ENCODE measurements at regions not wholly inside any gene's neighbourhood (a gene's known extent, or its start where the extent isn't known, plus 50 kb on each side); places are given as distances from the start of the nearest gene placed in this dataset.

DNA sequence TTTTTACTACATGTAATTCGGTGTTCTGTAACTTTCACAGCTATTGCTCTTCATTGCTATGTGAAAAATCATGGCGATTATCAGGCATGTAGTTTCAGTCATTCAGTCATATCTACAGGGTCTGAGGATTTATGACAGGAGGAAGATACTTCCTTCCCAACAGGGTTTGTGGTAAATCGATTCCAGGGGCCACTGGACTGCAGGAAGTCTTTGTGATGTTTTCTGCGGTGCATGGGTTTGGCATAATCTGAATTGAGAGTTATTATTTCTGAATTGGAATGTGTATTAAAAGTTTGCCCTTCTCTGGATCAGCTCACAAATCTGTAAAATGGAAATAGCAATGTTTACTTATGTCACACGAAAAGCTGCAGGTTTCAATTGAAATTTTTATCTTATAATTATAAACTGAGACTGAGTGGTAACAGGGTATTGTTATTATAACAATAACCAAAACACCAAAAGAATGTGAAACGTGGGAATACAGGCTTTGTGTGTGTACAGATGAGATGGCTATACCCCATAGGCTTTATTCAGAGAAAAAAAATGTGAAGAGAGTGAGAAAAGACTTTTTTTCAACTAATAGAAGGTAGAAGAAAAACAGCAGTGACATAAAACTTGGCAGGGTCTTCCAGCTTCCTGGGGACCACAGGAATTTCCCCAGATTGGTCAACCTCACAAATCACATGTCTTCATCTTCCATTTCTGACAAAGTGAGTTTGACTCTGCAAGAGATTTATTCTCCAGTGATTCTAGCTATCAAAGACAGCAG, 307.7 kb upstream of the NFE2L3 start:
- TF ChIP-seq CTCF (IDR thresholded peaks at IDR 0.05): no peak
- H3K27me3 Mint-ChIP-seq (ENCODE audit: low read depth): no peaks in the 10 kb centered on the region
- no peak for DNase-seq (ENCODE audit: low spot score)
- H3K27ac Mint-ChIP-seq (ENCODE audit: unreplicated experiment): peak overlapping the region; percentile 90
- H3K36me3 Mint-ChIP-seq (ENCODE audit: low read depth): peaks cover under 1% of the 10 kb centered on the region
- no peaks in the 10 kb centered on the region for H3K9me3 Mint-ChIP-seq (ENCODE audit: low read depth)
- peaks cover 84% of the 10 kb centered on the region for H3K4me1 Mint-ChIP-seq (ENCODE audit: low read depth)
- no peak overlapping the region for H3K4me3 Mint-ChIP-seq (ENCODE audit: unreplicated experiment)

GRCh38 chr7:25845464-25845863, 306.5 kb upstream of the NFE2L3 start:
- no peaks in the 10 kb centered on the region for H3K9me3 Mint-ChIP-seq (ENCODE audit: low read depth)
- no peaks in the 10 kb centered on the region for H3K36me3 Mint-ChIP-seq (ENCODE audit: low read depth)
- peaks cover 91% of the 10 kb centered on the region for H3K4me1 Mint-ChIP-seq (ENCODE audit: low read depth)
- H3K4me3 Mint-ChIP-seq (ENCODE audit: unreplicated experiment): no peak overlapping the region
- TF ChIP-seq CTCF (IDR thresholded peaks at IDR 0.05): no peak
- no peak for DNase-seq (ENCODE audit: low spot score)
- peak overlapping the region; percentile 90 for H3K27ac Mint-ChIP-seq (ENCODE audit: unreplicated experiment)
- no peaks in the 10 kb centered on the region for H3K27me3 Mint-ChIP-seq (ENCODE audit: low read depth)

GRCh38 chr7:25846722-25847121, 305.3 kb upstream of the NFE2L3 start:
- H3K27ac Mint-ChIP-seq (ENCODE audit: unreplicated experiment): peak overlapping the region; percentile 90
- no peaks in the 10 kb centered on the region for H3K36me3 Mint-ChIP-seq (ENCODE audit: low read depth)
- no peak overlapping the region for H3K4me3 Mint-ChIP-seq (ENCODE audit: unreplicated experiment)
- DNase-seq (ENCODE audit: low spot score): no peak
- no peaks in the 10 kb centered on the region for H3K9me3 Mint-ChIP-seq (ENCODE audit: low read depth)
- H3K4me1 Mint-ChIP-seq (ENCODE audit: low read depth): peaks cover 97% of the 10 kb centered on the region
- no peaks in the 10 kb centered on the region for H3K27me3 Mint-ChIP-seq (ENCODE audit: low read depth)
- TF ChIP-seq CTCF (IDR thresholded peaks at IDR 0.05): no peak

- DNase-seq (ENCODE audit: low spot score): no peak
- no peak for TF ChIP-seq CTCF (IDR thresholded peaks at IDR 0.05)
- Mint-ChIP-seq H3K27ac (ENCODE audit: unreplicated experiment) (peak overlapping the region; percentile 90), H3K27me3 (ENCODE audit: low read depth) (no peaks in the 10 kb centered on the region), H3K9me3 (ENCODE audit: low read depth) (no peaks in the 10 kb centered on the region), H3K4me1 (ENCODE audit: low read depth) (peaks cover 93% of the 10 kb centered on the region), H3K4me3 (ENCODE audit: unreplicated experiment) (no peak overlapping the region), H3K36me3 (ENCODE audit: low read depth) (no peaks in the 10 kb centered on the region)
Observed at GRCh38 chr7:25847336-25848070, 304.5 kb upstream of the NFE2L3 start.

DNA sequence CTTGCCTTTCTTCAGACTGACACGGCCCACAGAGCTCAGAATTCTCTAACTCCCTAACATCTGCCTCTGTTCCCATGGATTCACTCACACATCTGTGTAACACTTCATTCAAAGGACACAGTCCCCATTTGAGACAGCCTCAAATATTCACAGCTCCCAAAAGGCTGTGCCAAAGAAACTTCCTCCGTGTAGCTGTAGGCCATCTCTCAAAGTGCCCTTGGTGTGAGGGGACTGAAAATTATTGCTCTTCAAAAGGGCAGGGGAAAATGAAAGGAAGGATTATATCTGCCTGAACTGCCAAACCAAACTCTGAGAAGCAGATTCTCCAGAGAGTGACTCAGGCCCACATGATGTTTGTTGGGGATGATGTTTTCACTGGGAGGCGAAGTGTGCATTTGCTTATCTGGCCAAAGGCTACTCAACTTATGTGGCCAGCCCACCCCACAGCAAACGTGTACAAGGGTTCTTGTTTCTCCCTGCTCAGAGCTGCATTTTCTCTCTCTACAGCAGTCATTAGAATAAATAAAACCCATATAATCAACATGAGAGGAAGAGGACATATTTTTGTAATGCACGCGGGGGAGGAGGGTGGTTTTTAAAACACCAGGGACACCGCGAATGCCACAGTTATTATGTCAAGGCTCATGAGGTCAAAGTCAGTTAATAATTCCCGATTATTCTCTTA, 302.4 kb upstream of the NFE2L3 start:
- no peak for DNase-seq (ENCODE audit: low spot score)
- peaks cover 90% of the 10 kb centered on the region for H3K4me1 Mint-ChIP-seq (ENCODE audit: low read depth)
- no peaks in the 10 kb centered on the region for H3K9me3 Mint-ChIP-seq (ENCODE audit: low read depth)
- H3K27me3 Mint-ChIP-seq (ENCODE audit: low read depth): no peaks in the 10 kb centered on the region
- peak overlapping the region; percentile 27 for H3K4me3 Mint-ChIP-seq (ENCODE audit: unreplicated experiment)
- H3K36me3 Mint-ChIP-seq (ENCODE audit: low read depth): no peaks in the 10 kb centered on the region
- TF ChIP-seq CTCF (IDR thresholded peaks at IDR 0.05): no peak
- peak overlapping the region; percentile 98 for H3K27ac Mint-ChIP-seq (ENCODE audit: unreplicated experiment)

Measured in chondrocyte (in vitro differentiated cells).